ENCODE measurements at regions not wholly inside any gene's neighbourhood (a gene's known extent, or its start where the extent isn't known, plus 50 kb on each side); places are given as distances from the start of the nearest gene placed in this dataset.
"Not testable (repeated sequence)": the region's sequence is repeated elsewhere in the genome, so short reads cannot be mapped to it uniquely, and the experiment has no call there.

GRCh38 chr18:2150566-2150965 lies 420.7 kb downstream of the METTL4 start:
- no peak for FAIRE-seq
- no peak for DNase-seq (ENCODE audit: low spot score)

- DNase-seq (ENCODE audit: low spot score): no peak
- no peak for FAIRE-seq
Observed at GRCh38 chr18:2154278-2154677, 417.0 kb downstream of the METTL4 start.

- DNase-seq (ENCODE audit: low spot score) (no peak), FAIRE-seq (no peak)
Observed at GRCh38 chr18:2164644-2165550, 406.4 kb downstream of the METTL4 start.

- DNase-seq (ENCODE audit: low spot score); FAIRE-seq: not testable (repeated sequence)
Observed at GRCh38 chr18:2166876-2167275, 404.4 kb downstream of the METTL4 start.

- no peak for FAIRE-seq
Observed at GRCh38 chr18:2168022-2168421, 403.3 kb downstream of the METTL4 start.

GRCh38 chr18:2169656-2170055 lies 401.6 kb downstream of the METTL4 start:
- no peak for FAIRE-seq
- no peak for DNase-seq (ENCODE audit: low spot score)

More at GRCh38 chr18:2168022-2168421, 403.3 kb downstream of the METTL4 start:
- DNase-seq (ENCODE audit: low spot score): no peak

- FAIRE-seq (no peak), DNase-seq (ENCODE audit: low spot score) (no peak)
Observed at GRCh38 chr18:2171840-2172625, 399.3 kb downstream of the METTL4 start.

- no peak for FAIRE-seq
- no peak for DNase-seq (ENCODE audit: low spot score)
Observed at GRCh38 chr18:2172881-2173280, 398.4 kb downstream of the METTL4 start.

GRCh38 chr18:2173486-2173885 lies 397.8 kb downstream of the METTL4 start:
- no peak for FAIRE-seq
- DNase-seq (ENCODE audit: low spot score): no peak

GRCh38 chr18:2178036-2178435 lies 393.3 kb downstream of the METTL4 start:
- FAIRE-seq (no peak), DNase-seq (ENCODE audit: low spot score) (no peak)

GRCh38 chr18:2179498-2180183 lies 391.7 kb downstream of the METTL4 start:
- no peak for FAIRE-seq
- DNase-seq (ENCODE audit: low spot score): no peak

GRCh38 chr18:2180586-2180985 lies 390.7 kb downstream of the METTL4 start:
- no peak for FAIRE-seq

GRCh38 chr18:2183432-2183831 lies 387.9 kb downstream of the METTL4 start:
- no peak for FAIRE-seq
- no peak for DNase-seq (ENCODE audit: low spot score)

More at GRCh38 chr18:2180586-2180985, 390.7 kb downstream of the METTL4 start:
- DNase-seq (ENCODE audit: low spot score): no peak

GRCh38 chr18:2186967-2187366 lies 384.3 kb downstream of the METTL4 start:
- FAIRE-seq: no peak
- DNase-seq (ENCODE audit: low spot score): no peak

- DNase-seq (ENCODE audit: low spot score) (no peak), FAIRE-seq (no peak)
Observed at GRCh38 chr18:2188258-2188657, 383.0 kb downstream of the METTL4 start.

GRCh38 chr18:2191180-2191790 lies 380.0 kb downstream of the METTL4 start:
- no peak for DNase-seq (ENCODE audit: low spot score)
- FAIRE-seq: no peak

GRCh38 chr18:2192562-2192961 lies 378.7 kb downstream of the METTL4 start:
- FAIRE-seq: no peak
- DNase-seq (ENCODE audit: low spot score): no peak

- DNase-seq (ENCODE audit: low spot score) (no peak), FAIRE-seq (no peak)
Observed at GRCh38 chr18:2197946-2198345, 373.4 kb downstream of the METTL4 start.

- DNase-seq (ENCODE audit: low spot score): no peak
- FAIRE-seq: no peak
Observed at GRCh38 chr18:2199060-2199459, 372.2 kb downstream of the METTL4 start.

GRCh38 chr18:2201036-2201600 lies 370.2 kb downstream of the METTL4 start:
- no peak for FAIRE-seq
- DNase-seq (ENCODE audit: low spot score): no peak

- DNase-seq (ENCODE audit: low spot score) (no peak), FAIRE-seq (no peak)
Observed at GRCh38 chr18:2204736-2205135, 366.6 kb downstream of the METTL4 start.

Measured in RCC 7860 (cell line).